Stomach (tissue), 8 donors: ENCODE measurements at regions not wholly inside any gene's neighbourhood (a gene's known extent, or its start where the extent isn't known, plus 50 kb on each side); places are given as distances from the start of the nearest gene placed in this dataset.

ENCODE experiments used
- DNase-seq, 2 donors: peaks; one replicate each; pipeline versions ENCODE4 v3.0.0 to v3.0.0-alpha.2; 2013 to 2019
- H3K27ac ChIP-seq, 5 donors: fragments of 200-600 bp in 4 of 5; sonication (generic) in 4 of 5; one replicate each; pipeline ENCODE4 v1.5.1; 2013 to 2019; ENCODE audit warnings: mild to moderate bottlenecking in 1 of 5, moderate library complexity in 1 of 5
- H3K27me3 ChIP-seq, 3 donors: fragments of 200-600 bp; sonication (generic); one replicate each; pipeline ENCODE4 v1.5.1; 2017 to 2019; ENCODE audit warnings: mixed run types in 1 of 3
- H3K36me3 ChIP-seq, 4 donors: fragments of 200-600 bp; sonication (generic); 1 replicate in 3 of 4; 2 replicates in 1 of 4; pipeline ENCODE4 v1.5.1; 2016 to 2019
- H3K4me1 ChIP-seq, 4 donors: fragments of 200-600 bp; sonication (generic); one replicate each; pipeline ENCODE4 v1.5.1; 2016 to 2019
- H3K4me3 ChIP-seq, 4 donors: fragments of 200-600 bp; sonication (generic) in 3 of 4; one replicate each; pipeline ENCODE4 v1.5.1; 2016 to 2019; ENCODE audit warnings: mild to moderate bottlenecking in 1 of 4
- H3K9me3 ChIP-seq, 4 donors: fragments of 200-600 bp; sonication (generic); one replicate each; pipeline ENCODE4 v1.5.1; 2016 to 2019
- CTCF ChIP-seq, 7 experiments: fragments of 450-650 bp in 4 of 7; fragments of 200-600 bp in 3 of 7; sonication (generic) in 3 of 7; IDR thresholded peaks; one replicate each; pipeline ENCODE4 v1.5.1; 2016 to 2019; ENCODE audit warnings: antibody characterized with exemption in 7 of 7, control low read depth in 2 of 7, mild to moderate bottlenecking in 1 of 7
- EP300 ChIP-seq: sonication (generic); formaldehyde crosslinking; IDR thresholded peaks from one replicate; pipeline ENCODE4 v1.6.1; 2017; ENCODE audit warnings: antibody characterized with exemption
- POLR2A ChIP-seq, 4 donors: fragments of 450-650 bp; IDR thresholded peaks; one replicate each; pipeline ENCODE4 v1.6.1; 2016; ENCODE audit warnings: antibody characterized with exemption in 4 of 4, control low read depth in 2 of 4, mild to moderate bottlenecking in 1 of 4, moderate library complexity in 1 of 4
- POLR2AphosphoS5 ChIP-seq, 3 donors: sonication (generic); formaldehyde crosslinking; IDR thresholded peaks; one replicate each; pipeline ENCODE4 v1.6.1; 2016; ENCODE audit warnings: antibody characterized with exemption in 3 of 3
- WGBS, 5 donors: extraction: QIAGEN DNeasy Blood & Tissue Kit in 3 of 5; methylation state at CpG; one replicate each; pipeline versions ENCODE4 v1.1.5 to v1.1.7; 2013 to 2018; 5-methylcytosine and 5-hydroxymethylcytosine counted together
- intact Hi-C: fragments of 100-400 bp; cut with DNase I; formaldehyde crosslinking; loops from one replicate; pipeline ENCODE4 v1.15.1; 2023; ENCODE audit warnings: low total_unique reads
- donor health status: healthy with polysubstance abuse.
- donor health status: Bipolar disorder and iron deficiency.
- donor health status: healthy.

- Histone ChIP-seq H3K27me3 (peaks cover 0 to 40% (median 0%) of the 10 kb centered on the region in 3 donors), H3K4me1 (peaks cover 0 to 8% (median 5%) of the 10 kb centered on the region in 4 donors), H3K36me3 (no peaks in the 10 kb centered on the region), H3K9me3 (no peaks in the 10 kb centered on the region), H3K4me3 (no peak overlapping the region), H3K27ac (no peak overlapping the region)
- TF ChIP-seq CTCF (IDR thresholded peaks at IDR 0.05): no peak
- TF ChIP-seq EP300: no peak
- TF ChIP-seq POLR2A (IDR thresholded peaks at IDR 0.05): no peak
- TF ChIP-seq POLR2AphosphoS5 (IDR thresholded peaks at IDR 0.05): no peak
- intact Hi-C loops: no loop called here
- WGBS, 5 donors: 29 to 41% (median 35%) methylated on average over 10 of the region's 10 CpGs
- DNase-seq: no peak
Observed at GRCh38 chr10:118458957-118459641, 117.0 kb upstream of the FAM204A start.

- Histone ChIP-seq H3K9me3 (peaks cover 0 to 2% (median 0%) of the 10 kb centered on the region in 4 donors), H3K36me3 (no peaks in the 10 kb centered on the region), H3K4me1 (peaks cover 0 to 8% (median 5%) of the 10 kb centered on the region in 4 donors), H3K27ac (no peak overlapping the region), H3K27me3 (peaks cover 0 to 28% (median 0%) of the 10 kb centered on the region in 3 donors), H3K4me3 (no peak overlapping the region)
- DNase-seq: no peak
- TF ChIP-seq EP300: no peak
- TF ChIP-seq CTCF (IDR thresholded peaks at IDR 0.05): no peak
- no peak for TF ChIP-seq POLR2A (IDR thresholded peaks at IDR 0.05)
- no peak for TF ChIP-seq POLR2AphosphoS5 (IDR thresholded peaks at IDR 0.05)
- intact Hi-C loops: no loop called here
Observed at GRCh38 chr10:118457824-118458428, 115.8 kb upstream of the FAM204A start.

GRCh38 chr10:118455181-118455695 is 113.1 kb upstream of the FAM204A start:
- Histone ChIP-seq H3K27me3 (peaks cover 0 to 13% (median 0%) of the 10 kb centered on the region in 3 donors), H3K27ac (no peak overlapping the region), H3K9me3 (peaks cover 0 to 12% (median 7%) of the 10 kb centered on the region in 4 donors), H3K4me3 (no peak overlapping the region), H3K4me1 (peaks cover 0 to 8% (median 5%) of the 10 kb centered on the region in 4 donors), H3K36me3 (no peaks in the 10 kb centered on the region)
- intact Hi-C loops: no loop called here
- 47 to 66% (median 54%) methylated on average over 6 of the region's 6 CpGs for WGBS, 5 donors
- no peak for DNase-seq
- no peak for TF ChIP-seq POLR2A (IDR thresholded peaks at IDR 0.05)
- TF ChIP-seq POLR2AphosphoS5 (IDR thresholded peaks at IDR 0.05): no peak

GRCh38 chr10:118454211-118454610 is 112.1 kb upstream of the FAM204A start:
- 55 to 82% (median 77%) methylated on average over 2 of the region's 2 CpGs for WGBS, 5 donors
- TF ChIP-seq CTCF (IDR thresholded peaks at IDR 0.05): no peak
- TF ChIP-seq EP300: no peak
- TF ChIP-seq POLR2A (IDR thresholded peaks at IDR 0.05): no peak
- no peak for TF ChIP-seq POLR2AphosphoS5 (IDR thresholded peaks at IDR 0.05)

More at GRCh38 chr10:118454211-118454610, 112.1 kb upstream of the FAM204A start:
- intact Hi-C loops: no loop called here
- H3K27ac ChIP-seq: no peak overlapping the region
- H3K4me1 ChIP-seq: peaks cover 0 to 2% (median 1%) of the 10 kb centered on the region in 4 donors
- peaks cover 0 to 12% (median 7%) of the 10 kb centered on the region in 4 donors for H3K9me3 ChIP-seq
- DNase-seq: no peak
- no peak overlapping the region for H3K4me3 ChIP-seq
- peaks cover 0 to 22% (median 0%) of the 10 kb centered on the region in 3 donors for H3K27me3 ChIP-seq
- H3K36me3 ChIP-seq: no peaks in the 10 kb centered on the region
